ENCODE measurements at regions not wholly inside any gene's neighbourhood (a gene's known extent, or its start where the extent isn't known, plus 50 kb on each side); places are given as distances from the start of the nearest gene placed in this dataset.

DNA sequence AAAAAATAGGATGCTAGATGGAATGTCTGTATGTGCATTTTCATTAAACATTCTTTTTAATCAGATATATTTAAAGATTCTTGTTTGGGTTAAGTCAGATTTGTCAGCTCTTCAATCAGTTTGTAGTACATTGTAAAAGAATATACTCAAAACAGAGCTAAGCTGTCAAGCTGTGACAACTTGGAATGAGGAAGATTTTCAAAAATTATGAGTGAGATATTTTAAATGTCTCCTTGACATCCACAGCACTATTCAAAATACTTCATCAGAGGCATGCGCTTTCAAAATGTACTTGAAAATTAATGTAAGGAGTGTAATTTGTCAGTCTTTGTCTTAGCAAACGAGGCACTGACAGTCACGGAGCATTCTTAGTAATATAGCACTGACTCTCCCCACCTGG, 182.0 kb downstream of the MAT2B start:
- TF ChIP-seq POLR2A (IDR thresholded peaks at IDR 0.05), result no peak
- TF ChIP-seq, protein P1, sequence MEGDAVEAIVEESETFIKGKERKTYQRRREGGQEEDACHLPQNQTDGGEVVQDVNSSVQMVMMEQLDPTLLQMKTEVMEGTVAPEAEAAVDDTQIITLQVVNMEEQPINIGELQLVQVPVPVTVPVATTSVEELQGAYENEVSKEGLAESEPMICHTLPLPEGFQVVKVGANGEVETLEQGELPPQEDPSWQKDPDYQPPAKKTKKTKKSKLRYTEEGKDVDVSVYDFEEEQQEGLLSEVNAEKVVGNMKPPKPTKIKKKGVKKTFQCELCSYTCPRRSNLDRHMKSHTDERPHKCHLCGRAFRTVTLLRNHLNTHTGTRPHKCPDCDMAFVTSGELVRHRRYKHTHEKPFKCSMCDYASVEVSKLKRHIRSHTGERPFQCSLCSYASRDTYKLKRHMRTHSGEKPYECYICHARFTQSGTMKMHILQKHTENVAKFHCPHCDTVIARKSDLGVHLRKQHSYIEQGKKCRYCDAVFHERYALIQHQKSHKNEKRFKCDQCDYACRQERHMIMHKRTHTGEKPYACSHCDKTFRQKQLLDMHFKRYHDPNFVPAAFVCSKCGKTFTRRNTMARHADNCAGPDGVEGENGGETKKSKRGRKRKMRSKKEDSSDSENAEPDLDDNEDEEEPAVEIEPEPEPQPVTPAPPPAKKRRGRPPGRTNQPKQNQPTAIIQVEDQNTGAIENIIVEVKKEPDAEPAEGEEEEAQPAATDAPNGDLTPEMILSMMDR (IDR thresholded peaks at IDR 0.05), result no peak
- DNase-seq, result no peak
- Histone ChIP-seq H3K4me3 (replicated peaks in 1 of 3) (no peak overlapping the region), H3K27me3 (no peaks in the 10 kb centered on the region), H3K36me3 (no peaks in the 10 kb centered on the region), H3K9me3 (no peaks in the 10 kb centered on the region), H3K4me1 (no peaks in the 10 kb centered on the region), H3K27ac (no peak overlapping the region)
- WGBS, 2 donors, result 47 to 57% methylated on average over 3 of the region's 3 CpGs
- intact Hi-C loops (cut with DNase I), result no loop called here

DNA sequence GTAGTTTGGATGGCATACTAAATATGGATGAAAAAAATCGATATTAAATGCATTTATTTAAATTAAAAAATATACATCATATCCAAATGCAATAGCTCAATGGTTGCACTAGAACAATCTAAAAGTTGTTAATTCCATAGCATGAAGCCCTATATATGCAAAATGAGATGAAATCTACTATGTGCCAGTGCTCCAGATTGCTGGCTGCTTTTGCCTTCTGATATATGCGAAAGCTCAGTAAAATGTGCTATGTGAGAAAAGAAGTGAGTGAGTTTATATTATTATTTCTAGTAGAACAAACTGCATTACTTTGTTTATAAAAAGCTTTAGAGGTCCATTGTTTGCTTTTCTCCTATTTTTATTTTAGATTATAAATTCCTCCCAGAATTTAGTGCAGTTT, 186.7 kb downstream of the MAT2B start:
- no peak overlapping the region for H3K4me3 ChIP-seq (replicated peaks in 1 of 3)
- intact Hi-C loops (cut with DNase I), result loop anchor here (10.0 kb wide), 1 partner anchor 813 kb away; no protein-coding TSS in a partner anchor
- WGBS, 2 donors, result 92 to 95% methylated on average over 2 of the region's 2 CpGs

DNA sequence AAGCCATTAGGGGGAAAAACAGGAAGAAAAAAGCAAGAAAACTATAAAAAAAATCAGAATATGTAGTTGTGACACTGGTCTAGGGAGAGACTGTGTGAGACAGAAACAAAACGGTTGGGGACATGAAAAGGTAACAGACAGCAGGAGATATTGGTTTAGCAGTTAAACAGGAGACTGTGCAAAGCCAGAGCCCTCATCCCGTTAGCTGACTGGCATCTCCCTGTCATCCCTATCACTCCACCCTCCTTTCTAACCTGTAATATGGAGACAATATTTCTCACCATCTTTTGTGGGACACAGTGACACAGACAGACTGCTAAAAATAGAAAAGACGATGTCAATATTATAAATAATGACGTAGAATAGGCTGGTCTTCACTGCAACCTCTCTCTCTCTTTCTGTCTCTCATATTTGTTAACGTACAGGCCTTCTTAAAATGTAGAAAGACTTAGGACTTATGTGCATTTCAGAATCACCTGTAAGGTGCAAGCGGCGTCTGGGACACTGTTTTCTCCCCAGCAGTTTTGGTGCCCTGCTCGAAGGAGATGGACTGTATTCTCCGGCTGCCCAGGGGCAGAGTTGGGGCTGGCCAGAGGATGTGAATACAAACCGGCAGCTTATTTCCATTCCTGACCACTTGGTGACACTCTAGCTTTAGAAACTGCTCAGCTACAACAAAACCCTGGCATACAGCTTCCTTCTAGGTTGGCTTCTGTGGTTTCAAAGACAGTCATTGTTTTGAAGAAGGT, 190.6 kb downstream of the MAT2B start:
- no peaks in the 10 kb centered on the region for H3K27me3 ChIP-seq
- 34 to 40% methylated on average over 10 of the region's 10 CpGs for WGBS, 2 donors
- no peak overlapping the region for H3K4me3 ChIP-seq (replicated peaks in 1 of 3)
- H3K36me3 ChIP-seq, result no peaks in the 10 kb centered on the region
- no peaks in the 10 kb centered on the region for H3K4me1 ChIP-seq
- no peak overlapping the region for H3K27ac ChIP-seq
- no peak for TF ChIP-seq POLR2A (IDR thresholded peaks at IDR 0.05)
- TF ChIP-seq, protein P1 (IDR thresholded peaks at IDR 0.05), result peak in 5 of 6 experiments; percentile 34 to 81 (median 68)
- H3K9me3 ChIP-seq, result no peaks in the 10 kb centered on the region
- intact Hi-C loops (cut with DNase I), result loop anchor here (10.0 kb wide), 1 partner anchor 809 kb away; no protein-coding TSS in a partner anchor
- peak; percentile 29 to 31 for DNase-seq

More for the DNA sequence above, 186.7 kb downstream of the MAT2B start:
- DNase-seq, result no peak
- Histone ChIP-seq H3K36me3 (no peaks in the 10 kb centered on the region), H3K4me1 (no peaks in the 10 kb centered on the region), H3K9me3 (no peaks in the 10 kb centered on the region), H3K27ac (no peak overlapping the region), H3K27me3 (no peaks in the 10 kb centered on the region)
- TF ChIP-seq, protein P1 (IDR thresholded peaks at IDR 0.05), result no peak
- TF ChIP-seq POLR2A (IDR thresholded peaks at IDR 0.05), result no peak

DNA sequence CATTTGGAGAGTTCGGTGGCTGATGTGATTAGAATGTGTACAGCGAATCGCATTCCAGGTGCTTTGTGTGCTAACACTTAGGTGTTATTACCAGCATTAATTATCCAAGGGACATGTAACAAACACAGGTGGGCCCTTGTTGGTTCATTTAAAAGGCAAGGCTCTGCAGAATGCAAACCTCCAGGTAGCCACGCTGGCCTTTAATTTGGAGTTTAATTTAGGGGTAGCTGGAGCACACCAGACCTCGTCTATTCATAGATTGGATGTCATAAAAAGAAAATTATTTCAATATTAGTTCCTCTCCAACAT, 191.1 kb downstream of the MAT2B start:
- H3K4me1 ChIP-seq, result no peaks in the 10 kb centered on the region
- WGBS, 2 donors, result 25 to 32% methylated on average over 5 of the region's 5 CpGs
- no peak overlapping the region for H3K4me3 ChIP-seq (replicated peaks in 1 of 3)
- intact Hi-C loops (cut with DNase I), result loop anchor here (10.0 kb wide), 1 partner anchor 808 kb away; no protein-coding TSS in a partner anchor
- H3K27me3 ChIP-seq, result no peaks in the 10 kb centered on the region
- H3K36me3 ChIP-seq, result no peaks in the 10 kb centered on the region
- H3K9me3 ChIP-seq, result no peaks in the 10 kb centered on the region
- no peak for DNase-seq
- no peak overlapping the region for H3K27ac ChIP-seq
- no peak for TF ChIP-seq POLR2A (IDR thresholded peaks at IDR 0.05)
- TF ChIP-seq, protein P1 (IDR thresholded peaks at IDR 0.05), result no peak

DNA sequence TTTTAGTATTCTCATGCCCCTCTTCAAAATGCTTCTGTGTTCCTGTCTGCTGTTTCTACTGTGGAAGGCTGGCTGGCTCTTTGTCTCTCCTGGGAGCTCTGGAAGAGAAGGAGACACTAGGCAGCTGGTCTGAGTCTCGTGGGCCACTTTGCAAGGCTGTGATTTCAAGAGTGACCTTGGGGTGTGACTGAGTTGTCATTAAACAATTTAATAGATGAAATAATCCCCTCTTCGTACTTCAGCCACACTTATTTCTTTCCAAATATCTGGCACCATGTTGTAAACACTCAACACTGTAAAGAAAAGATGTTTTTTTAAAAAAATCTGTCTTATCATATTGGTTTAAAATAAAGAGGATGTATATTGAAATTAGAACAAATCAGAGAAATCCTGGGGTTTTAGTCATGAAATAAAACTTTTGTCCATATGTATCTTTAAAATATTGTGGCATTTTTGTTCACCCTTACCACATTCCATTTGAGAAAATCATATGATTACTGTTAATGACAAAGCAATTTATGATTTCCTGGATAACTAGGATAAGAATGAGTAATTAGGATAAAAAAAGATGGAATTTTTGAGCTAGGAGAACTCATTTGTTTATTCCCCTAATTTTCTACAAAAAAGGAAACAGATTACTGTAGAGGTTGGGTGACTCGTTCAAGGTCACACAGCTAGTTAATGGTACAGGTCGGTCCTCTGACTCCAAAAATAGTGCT, 200.8 kb downstream of the MAT2B start:
- H3K4me3 ChIP-seq (replicated peaks in 1 of 3), result no peak overlapping the region
- WGBS, 2 donors, result 60 to 70% methylated on average over 4 of the region's 4 CpGs
- no peaks in the 10 kb centered on the region for H3K9me3 ChIP-seq
- H3K4me1 ChIP-seq, result no peaks in the 10 kb centered on the region
- H3K27me3 ChIP-seq, result no peaks in the 10 kb centered on the region
- no peak for DNase-seq
- TF ChIP-seq POLR2A (IDR thresholded peaks at IDR 0.05), result no peak
- H3K27ac ChIP-seq, result no peak overlapping the region
- no peaks in the 10 kb centered on the region for H3K36me3 ChIP-seq
- intact Hi-C loops (cut with DNase I), result no loop called here

Measured in thyroid gland (tissue), 4 donors.